T-helper 2 cell treated with Interferon-gamma antibody and Interleukin-4, amounts not matched to agents 5 μg/mL and 100 μg/mL, for 36 hours (primary cell): ENCODE measurements at regions not wholly inside any gene's neighbourhood (a gene's known extent, or its start where the extent isn't known, plus 50 kb on each side); places are given as distances from the start of the nearest gene placed in this dataset.

Experiments used
- DNase-seq: peaks from one replicate; pipeline ENCODE4 v3.0.0; 2021; ENCODE audit warnings: low spot score
- H3K27ac Mint-ChIP-seq: one replicate; pipeline ENCODE4 v1.8.0; 2021; ENCODE audit warnings: mild to moderate bottlenecking, mixed read lengths
- H3K27me3 Mint-ChIP-seq: one replicate; pipeline ENCODE4 v1.8.0; 2021; ENCODE audit warnings: low read depth, mixed read lengths
- H3K36me3 Mint-ChIP-seq: one replicate; pipeline ENCODE4 v1.8.0; 2021; ENCODE audit warnings: low read depth, mixed read lengths
- H3K4me1 Mint-ChIP-seq: one replicate; pipeline ENCODE4 v1.8.0; 2021; ENCODE audit warnings: low read depth, mixed read lengths
- H3K4me3 Mint-ChIP-seq: one replicate; pipeline ENCODE4 v1.8.0; 2022; ENCODE audit warnings: mild to moderate bottlenecking, moderate library complexity, mixed read lengths
- H3K9me3 Mint-ChIP-seq: one replicate; pipeline ENCODE4 v1.8.0; 2021; ENCODE audit warnings: mixed read lengths

- no peaks in the 10 kb centered on the region for H3K36me3 Mint-ChIP-seq
- H3K9me3 Mint-ChIP-seq = no peaks in the 10 kb centered on the region
- H3K4me3 Mint-ChIP-seq = no peak overlapping the region
- no peak for DNase-seq
- no peaks in the 10 kb centered on the region for H3K4me1 Mint-ChIP-seq
- no peak overlapping the region for H3K27ac Mint-ChIP-seq
- no peaks in the 10 kb centered on the region for H3K27me3 Mint-ChIP-seq
Measured at GRCh38 chr4:20464381-20464780, 212.7 kb downstream of the SLIT2 start.

GRCh38 chr4:20474119-20474518, 222.4 kb downstream of the SLIT2 start:
- no peak for DNase-seq
- no peaks in the 10 kb centered on the region for H3K4me1 Mint-ChIP-seq
- H3K27ac Mint-ChIP-seq = no peak overlapping the region
- no peak overlapping the region for H3K4me3 Mint-ChIP-seq
- no peaks in the 10 kb centered on the region for H3K27me3 Mint-ChIP-seq
- no peaks in the 10 kb centered on the region for H3K36me3 Mint-ChIP-seq
- H3K9me3 Mint-ChIP-seq = no peaks in the 10 kb centered on the region

GRCh38 chr4:20478412-20478811, 221.8 kb upstream of the PACRGL start:
- Mint-ChIP-seq H3K4me3 (no peak overlapping the region), H3K36me3 (no peaks in the 10 kb centered on the region), H3K27ac (no peak overlapping the region), H3K9me3 (no peaks in the 10 kb centered on the region), H3K4me1 (no peaks in the 10 kb centered on the region), H3K27me3 (no peaks in the 10 kb centered on the region)
- DNase-seq = no peak

GRCh38 chr4:20480165-20480947, 219.9 kb upstream of the PACRGL start:
- no peaks in the 10 kb centered on the region for H3K4me1 Mint-ChIP-seq
- no peaks in the 10 kb centered on the region for H3K27me3 Mint-ChIP-seq
- no peak for DNase-seq
- no peaks in the 10 kb centered on the region for H3K36me3 Mint-ChIP-seq
- no peaks in the 10 kb centered on the region for H3K9me3 Mint-ChIP-seq
- H3K4me3 Mint-ChIP-seq = no peak overlapping the region
- no peak overlapping the region for H3K27ac Mint-ChIP-seq

- H3K4me1 Mint-ChIP-seq = no peaks in the 10 kb centered on the region
- DNase-seq = no peak
- H3K4me3 Mint-ChIP-seq = no peak overlapping the region
- H3K9me3 Mint-ChIP-seq = no peaks in the 10 kb centered on the region
- no peak overlapping the region for H3K27ac Mint-ChIP-seq
- no peaks in the 10 kb centered on the region for H3K27me3 Mint-ChIP-seq
- H3K36me3 Mint-ChIP-seq = no peaks in the 10 kb centered on the region
Measured at GRCh38 chr4:20483416-20483815, 216.8 kb upstream of the PACRGL start.

GRCh38 chr4:20486433-20486832, 213.8 kb upstream of the PACRGL start:
- no peaks in the 10 kb centered on the region for H3K4me1 Mint-ChIP-seq
- DNase-seq = no peak
- no peak overlapping the region for H3K4me3 Mint-ChIP-seq
- H3K27ac Mint-ChIP-seq = no peak overlapping the region
- no peaks in the 10 kb centered on the region for H3K9me3 Mint-ChIP-seq
- no peaks in the 10 kb centered on the region for H3K27me3 Mint-ChIP-seq
- H3K36me3 Mint-ChIP-seq = no peaks in the 10 kb centered on the region

- H3K27ac Mint-ChIP-seq = no peak overlapping the region
- H3K4me3 Mint-ChIP-seq = no peak overlapping the region
- no peak for DNase-seq
- H3K36me3 Mint-ChIP-seq = no peaks in the 10 kb centered on the region
- no peaks in the 10 kb centered on the region for H3K27me3 Mint-ChIP-seq
- no peaks in the 10 kb centered on the region for H3K9me3 Mint-ChIP-seq
- no peaks in the 10 kb centered on the region for H3K4me1 Mint-ChIP-seq
Measured at GRCh38 chr4:20487446-20487845, 212.8 kb upstream of the PACRGL start.

- Mint-ChIP-seq H3K4me3 (no peak overlapping the region), H3K27me3 (no peaks in the 10 kb centered on the region), H3K4me1 (no peaks in the 10 kb centered on the region), H3K36me3 (no peaks in the 10 kb centered on the region), H3K27ac (no peak overlapping the region), H3K9me3 (no peaks in the 10 kb centered on the region)
- DNase-seq = no peak
Measured at GRCh38 chr4:20487852-20488251, 212.4 kb upstream of the PACRGL start.

- no peak for DNase-seq
- Mint-ChIP-seq H3K27me3 (no peaks in the 10 kb centered on the region), H3K4me3 (no peak overlapping the region), H3K4me1 (no peaks in the 10 kb centered on the region), H3K9me3 (no peaks in the 10 kb centered on the region), H3K27ac (no peak overlapping the region), H3K36me3 (no peaks in the 10 kb centered on the region)
Measured at GRCh38 chr4:20490734-20491133, 209.5 kb upstream of the PACRGL start.

- H3K27ac Mint-ChIP-seq = no peak overlapping the region
- DNase-seq = no peak
- no peak overlapping the region for H3K4me3 Mint-ChIP-seq
Measured at GRCh38 chr4:20493761-20494353, 206.4 kb upstream of the PACRGL start.

GRCh38 chr4:20496068-20496467, 204.2 kb upstream of the PACRGL start:
- Mint-ChIP-seq H3K4me3 (no peak overlapping the region), H3K27ac (no peak overlapping the region), H3K27me3 (no peaks in the 10 kb centered on the region), H3K9me3 (no peaks in the 10 kb centered on the region), H3K36me3 (no peaks in the 10 kb centered on the region), H3K4me1 (no peaks in the 10 kb centered on the region)
- no peak for DNase-seq

More at GRCh38 chr4:20493761-20494353, 206.4 kb upstream of the PACRGL start:
- Mint-ChIP-seq H3K36me3 (no peaks in the 10 kb centered on the region), H3K9me3 (no peaks in the 10 kb centered on the region), H3K4me1 (no peaks in the 10 kb centered on the region), H3K27me3 (no peaks in the 10 kb centered on the region)

GRCh38 chr4:20504146-20504545, 196.1 kb upstream of the PACRGL start:
- no peak overlapping the region for H3K4me3 Mint-ChIP-seq
- no peaks in the 10 kb centered on the region for H3K4me1 Mint-ChIP-seq
- no peak overlapping the region for H3K27ac Mint-ChIP-seq
- H3K27me3 Mint-ChIP-seq = no peaks in the 10 kb centered on the region
- DNase-seq = no peak
- no peaks in the 10 kb centered on the region for H3K36me3 Mint-ChIP-seq
- H3K9me3 Mint-ChIP-seq = no peaks in the 10 kb centered on the region

GRCh38 chr4:20505927-20506326, 194.3 kb upstream of the PACRGL start:
- no peaks in the 10 kb centered on the region for H3K9me3 Mint-ChIP-seq
- H3K27ac Mint-ChIP-seq = no peak overlapping the region
- H3K4me1 Mint-ChIP-seq = no peaks in the 10 kb centered on the region
- no peaks in the 10 kb centered on the region for H3K36me3 Mint-ChIP-seq
- H3K4me3 Mint-ChIP-seq = no peak overlapping the region
- no peaks in the 10 kb centered on the region for H3K27me3 Mint-ChIP-seq
- no peak for DNase-seq

GRCh38 chr4:20506827-20507226, 193.4 kb upstream of the PACRGL start:
- Mint-ChIP-seq H3K9me3 (no peaks in the 10 kb centered on the region), H3K27me3 (no peaks in the 10 kb centered on the region), H3K27ac (no peak overlapping the region), H3K4me3 (no peak overlapping the region), H3K36me3 (no peaks in the 10 kb centered on the region), H3K4me1 (no peaks in the 10 kb centered on the region)
- DNase-seq = no peak

- Mint-ChIP-seq H3K27ac (no peak overlapping the region), H3K9me3 (no peaks in the 10 kb centered on the region), H3K4me3 (no peak overlapping the region), H3K36me3 (no peaks in the 10 kb centered on the region), H3K4me1 (no peaks in the 10 kb centered on the region), H3K27me3 (no peaks in the 10 kb centered on the region)
- no peak for DNase-seq
Measured at GRCh38 chr4:20509315-20509714, 190.9 kb upstream of the PACRGL start.
